LNCaP clone FGC (cell line): ENCODE measurements at regions not wholly inside any gene's neighbourhood (a gene's known extent, or its start where the extent isn't known, plus 50 kb on each side); places are given as distances from the start of the nearest gene placed in this dataset.

Experiments
- DNase-seq: peaks from one replicate; pipeline ENCODE4 v3.0.0-alpha.2; 2011; ENCODE audit warnings: low read depth
- H3K4me3 ChIP-seq: 2 replicates; pipeline ENCODE4 v1.5.1; 2011; ENCODE audit warnings: mild to moderate bottlenecking, low read depth, low read length, control low read depth
- CTCF ChIP-seq: IDR thresholded peaks from 2 replicates; pipeline ENCODE4 v1.5.1; 2012; ENCODE audit warnings: mild to moderate bottlenecking; ENCODE audit not compliant: control insufficient read depth, insufficient read depth; ENCODE audit errors: extremely low read depth

DNA sequence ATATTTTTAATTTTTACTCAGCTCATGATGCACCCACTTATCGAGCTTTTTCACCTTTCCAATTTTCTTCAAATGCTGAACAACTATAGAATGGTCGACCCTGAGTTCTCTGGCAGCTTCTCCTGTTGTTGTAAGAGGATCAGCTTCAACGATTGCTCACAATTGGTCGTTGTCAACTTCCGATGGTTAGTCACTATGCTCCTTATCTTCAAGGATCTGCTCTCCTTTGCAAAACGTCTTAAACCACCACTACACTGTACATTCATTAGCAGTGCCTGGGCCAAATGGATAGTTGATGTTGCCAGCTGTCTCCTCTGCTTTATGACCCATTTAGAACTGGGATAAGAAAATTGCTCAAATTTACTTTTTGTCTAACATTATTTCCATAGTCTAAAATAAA lies 385.9 kb upstream of the LYPLAL1 start:
- TF ChIP-seq CTCF, result no peak
- H3K4me3 ChIP-seq, result no peak overlapping the region
- DNase-seq, result no peak

DNA sequence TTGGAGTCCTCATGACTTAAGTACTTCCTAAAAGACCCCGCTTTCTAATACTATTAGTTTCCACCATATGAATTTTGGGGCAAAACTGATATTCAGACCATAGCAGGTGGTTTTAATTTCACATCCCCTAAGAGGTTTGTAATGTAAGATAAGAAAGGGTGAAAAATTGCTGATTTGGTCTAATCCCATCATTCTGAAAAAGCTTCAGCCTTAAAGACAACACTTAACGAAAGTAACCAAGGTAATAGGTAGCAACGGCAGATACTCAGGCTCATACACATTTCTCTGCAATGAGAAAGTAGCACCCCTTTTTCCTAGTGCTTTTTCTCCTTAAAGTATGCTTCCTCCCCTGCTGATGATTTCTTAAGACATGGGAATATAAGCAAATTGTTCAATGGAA lies 376.9 kb upstream of the LYPLAL1 start:
- no peak for DNase-seq
- no peak overlapping the region for H3K4me3 ChIP-seq
- no peak for TF ChIP-seq CTCF

- no peak overlapping the region for H3K4me3 ChIP-seq
- DNase-seq, result no peak
- no peak for TF ChIP-seq CTCF
Observed at GRCh38 chr1:218802799-218803198, 370.9 kb upstream of the LYPLAL1 start.

GRCh38 chr1:218803351-218803997 lies 370.2 kb upstream of the LYPLAL1 start:
- no peak for DNase-seq
- H3K4me3 ChIP-seq, result no peak overlapping the region
- TF ChIP-seq CTCF, result no peak

DNA sequence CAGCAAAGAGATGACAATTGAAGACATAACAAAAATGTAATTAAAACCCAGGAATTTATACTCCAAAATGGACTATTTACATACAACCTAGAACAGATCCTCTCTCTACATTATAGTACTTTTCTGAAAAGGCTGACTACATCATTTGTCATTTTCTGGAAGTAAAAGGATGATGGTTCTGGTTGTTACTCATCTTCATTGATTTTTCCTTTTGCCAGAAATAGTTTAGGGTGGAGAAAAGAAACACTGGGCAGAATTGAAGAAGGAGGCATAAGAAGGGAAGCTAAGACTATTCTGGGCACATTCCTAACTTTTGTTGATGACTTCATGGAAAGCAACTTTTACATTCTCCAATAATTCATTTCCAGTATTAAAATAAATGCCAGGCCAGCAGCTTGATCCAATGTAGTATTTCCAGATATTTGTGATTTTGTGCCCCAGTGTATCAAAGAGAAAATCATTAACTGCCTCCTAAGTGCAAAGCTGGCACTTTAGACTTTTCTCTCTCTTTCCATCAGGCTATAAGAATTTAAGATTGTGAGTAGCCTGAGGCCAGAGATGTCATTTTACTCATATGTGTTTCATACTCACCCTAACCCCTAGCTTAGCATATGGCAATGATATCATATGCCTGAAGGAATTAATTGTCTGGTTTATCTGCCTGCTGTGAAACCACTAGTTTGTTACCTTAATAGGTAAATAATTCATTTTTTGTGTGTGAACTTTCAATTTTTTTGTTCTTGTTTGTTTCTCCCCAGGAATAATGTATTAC lies 369.5 kb upstream of the LYPLAL1 start:
- DNase-seq, result no peak
- no peak overlapping the region for H3K4me3 ChIP-seq
- TF ChIP-seq CTCF, result no peak

- no peak overlapping the region for H3K4me3 ChIP-seq
- TF ChIP-seq CTCF, result no peak
- DNase-seq, result no peak
Observed at GRCh38 chr1:218809061-218809460, 364.6 kb upstream of the LYPLAL1 start.
